ENCODE measurements at regions not wholly inside any gene's neighbourhood (a gene's known extent, or its start where the extent isn't known, plus 50 kb on each side); places are given as distances from the start of the nearest gene placed in this dataset.

GRCh38 chr5:26054594-26054993, 983.8 kb downstream of the CDH9 start:
- TF ChIP-seq CTCF (IDR thresholded peaks at IDR 0.05) = no peak
- peaks cover 22 to 44% of the 10 kb centered on the region in 2 donors for H3K9me3 Mint-ChIP-seq
- Histone ChIP-seq H3K4me3 (ENCODE audit: low read length) (no peak overlapping the region), H3K27me3 (ENCODE audit: control insufficient read depth, insufficient read depth, low read length) (no peaks in the 10 kb centered on the region), H3K9me3 (ENCODE audit: control insufficient read depth, insufficient read depth, low read length) (peaks cover 7% of the 10 kb centered on the region), H3K36me3 (ENCODE audit: control insufficient read depth, insufficient read depth, low read length) (no peaks in the 10 kb centered on the region), H3K27ac (ENCODE audit: low read length) (no peak overlapping the region), H3K4me1 (ENCODE audit: control insufficient read depth, insufficient read depth, low read length) (no peaks in the 10 kb centered on the region)
- H3K36me3 Mint-ChIP-seq = peaks cover 8% of the 10 kb centered on the region
- H3K27ac Mint-ChIP-seq = no peak overlapping the region
- 64% methylated on average over 1 of the region's 1 CpG for WGBS (ENCODE audit: insufficient coverage)
- DNase-seq (no peak), ATAC-seq (no peak)
- intact Hi-C loops (cut with micrococcal nuclease) = no loop called here
- no peak overlapping the region for H3K4me3 Mint-ChIP-seq
- H3K4me1 Mint-ChIP-seq = no peaks in the 10 kb centered on the region
- H3K27me3 Mint-ChIP-seq (ENCODE audit: low read depth in 2 of 2) = no peaks in the 10 kb centered on the region

GRCh38 chr5:26034813-26035212, 1003.6 kb downstream of the CDH9 start:
- WGBS (ENCODE audit: insufficient coverage) = 91% methylated on average over 2 of the region's 2 CpGs
- Histone ChIP-seq H3K9me3 (ENCODE audit: control insufficient read depth, insufficient read depth, low read length) (no peaks in the 10 kb centered on the region), H3K27ac (ENCODE audit: low read length) (no peak overlapping the region), H3K4me3 (ENCODE audit: low read length) (no peak overlapping the region), H3K36me3 (ENCODE audit: control insufficient read depth, insufficient read depth, low read length) (no peaks in the 10 kb centered on the region), H3K27me3 (ENCODE audit: control insufficient read depth, insufficient read depth, low read length) (no peaks in the 10 kb centered on the region), H3K4me1 (ENCODE audit: control insufficient read depth, insufficient read depth, low read length) (no peaks in the 10 kb centered on the region)
- Mint-ChIP-seq H3K9me3 (peaks cover 19 to 21% of the 10 kb centered on the region in 2 donors), H3K27ac (no peak overlapping the region), H3K4me1 (no peaks in the 10 kb centered on the region), H3K4me3 (no peak overlapping the region), H3K27me3 (ENCODE audit: low read depth in 2 of 2) (no peaks in the 10 kb centered on the region), H3K36me3 (no peaks in the 10 kb centered on the region)
- no peak for ATAC-seq
- no peak for TF ChIP-seq CTCF (IDR thresholded peaks at IDR 0.05)
- DNase-seq = no peak
- intact Hi-C loops (cut with micrococcal nuclease) = no loop called here

GRCh38 chr5:26031481-26031880, 1006.9 kb downstream of the CDH9 start:
- ATAC-seq (no peak), DNase-seq (no peak)
- H3K27ac Mint-ChIP-seq = no peak overlapping the region
- H3K27me3 Mint-ChIP-seq (ENCODE audit: low read depth in 2 of 2) = no peaks in the 10 kb centered on the region
- H3K36me3 Mint-ChIP-seq = no peaks in the 10 kb centered on the region
- TF ChIP-seq CTCF (IDR thresholded peaks at IDR 0.05) = no peak
- no peaks in the 10 kb centered on the region for H3K4me1 ChIP-seq (ENCODE audit: control insufficient read depth, insufficient read depth, low read length)
- H3K27ac ChIP-seq (ENCODE audit: low read length) = no peak overlapping the region
- H3K4me3 ChIP-seq (ENCODE audit: low read length) = no peak overlapping the region
- no peaks in the 10 kb centered on the region for H3K27me3 ChIP-seq (ENCODE audit: control insufficient read depth, insufficient read depth, low read length)
- no peaks in the 10 kb centered on the region for H3K36me3 ChIP-seq (ENCODE audit: control insufficient read depth, insufficient read depth, low read length)
- no peaks in the 10 kb centered on the region for H3K4me1 Mint-ChIP-seq
- no peak overlapping the region for H3K4me3 Mint-ChIP-seq
- H3K9me3 ChIP-seq (ENCODE audit: control insufficient read depth, insufficient read depth, low read length) = no peaks in the 10 kb centered on the region
- peaks cover 10% of the 10 kb centered on the region in 2 donors for H3K9me3 Mint-ChIP-seq
- WGBS (ENCODE audit: insufficient coverage) = 73% methylated on average over 3 of the region's 3 CpGs
- intact Hi-C loops (cut with micrococcal nuclease) = no loop called here

GRCh38 chr5:26026044-26026443, 1012.3 kb downstream of the CDH9 start:
- intact Hi-C loops (cut with micrococcal nuclease) = no loop called here
- no peaks in the 10 kb centered on the region for H3K27me3 ChIP-seq (ENCODE audit: control insufficient read depth, insufficient read depth, low read length)
- DNase-seq (no peak), ATAC-seq (no peak)
- WGBS (ENCODE audit: insufficient coverage) = 89% methylated on average over 2 of the region's 4 CpGs
- no peaks in the 10 kb centered on the region for H3K36me3 ChIP-seq (ENCODE audit: control insufficient read depth, insufficient read depth, low read length)
- H3K27ac ChIP-seq (ENCODE audit: low read length) = no peak overlapping the region
- no peaks in the 10 kb centered on the region for H3K9me3 ChIP-seq (ENCODE audit: control insufficient read depth, insufficient read depth, low read length)
- Mint-ChIP-seq H3K9me3 (peaks cover 5 to 7% of the 10 kb centered on the region in 2 donors), H3K36me3 (no peaks in the 10 kb centered on the region), H3K4me1 (no peaks in the 10 kb centered on the region), H3K27me3 (ENCODE audit: low read depth in 2 of 2) (no peaks in the 10 kb centered on the region), H3K4me3 (no peak overlapping the region), H3K27ac (no peak overlapping the region)
- H3K4me3 ChIP-seq (ENCODE audit: low read length) = no peak overlapping the region
- H3K4me1 ChIP-seq (ENCODE audit: control insufficient read depth, insufficient read depth, low read length) = no peaks in the 10 kb centered on the region
- no peak for TF ChIP-seq CTCF (IDR thresholded peaks at IDR 0.05)
